CD14-positive monocyte (primary cell): ENCODE measurements at regions not wholly inside any gene's neighbourhood (a gene's known extent, or its start where the extent isn't known, plus 50 kb on each side); places are given as distances from the start of the nearest gene placed in this dataset.

Experiments
- DNase-seq, 3 donors: peaks; one replicate each; pipeline ENCODE4 v3.0.0-alpha.2; 2011 to 2022
- H2AFZ ChIP-seq: 2 replicates; pipeline ENCODE4 v1.6.0; 2012; ENCODE audit warnings: mild to moderate bottlenecking, low read depth, low read length, inconsistent platforms; ENCODE audit not compliant: insufficient read depth, poor library complexity, severe bottlenecking
- H3K27ac ChIP-seq, 2 donors: 1 replicate in 1 of 2; 2 replicates in 1 of 2; pipeline ENCODE4 v1.5.1; 2012 to 2013; ENCODE audit warnings: low read length in 2 of 2, control low read depth in 1 of 2, inconsistent platforms in 1 of 2, low read depth in 1 of 2, mild to moderate bottlenecking in 1 of 2
- H3K27me3 ChIP-seq, 2 donors: one replicate each; pipeline versions ENCODE4 v1.6.0 to v1.6.1; 2011 to 2013; ENCODE audit warnings: low read length in 2 of 2; ENCODE audit not compliant: control insufficient read depth in 2 of 2, insufficient read depth in 2 of 2
- H3K36me3 ChIP-seq, 2 donors: replicated peaks in 1 of 2; 1 replicate in 1 of 2; 2 replicates in 1 of 2; pipeline versions ENCODE4 v1.5.1 to v1.6.1; 2012 to 2013; ENCODE audit warnings: low read length in 2 of 2, control low read depth in 1 of 2, inconsistent platforms in 1 of 2, mild to moderate bottlenecking in 1 of 2; ENCODE audit not compliant: insufficient read depth in 2 of 2, control insufficient read depth in 1 of 2
- H3K4me1 ChIP-seq, 2 donors: 1 replicate in 1 of 2; 2 replicates in 1 of 2; pipeline versions ENCODE4 v1.5.1 to v1.6.1; 2012 to 2013; ENCODE audit warnings: low read length in 2 of 2, control low read depth in 1 of 2, inconsistent platforms in 1 of 2, mild to moderate bottlenecking in 1 of 2, moderate library complexity in 1 of 2; ENCODE audit not compliant: insufficient read depth in 2 of 2, control insufficient read depth in 1 of 2
- H3K4me2 ChIP-seq: replicated peaks from 2 replicates; pipeline ENCODE3; 2012; ENCODE audit warnings: low read length, moderate library complexity, mild to moderate bottlenecking; ENCODE audit not compliant: poor library complexity, severe bottlenecking; ENCODE audit errors: extremely low read depth
- H3K4me3 ChIP-seq, 3 experiments: fragments of 200-600 bp in 1 of 3; sonication (generic) in 1 of 3; replicated peaks in 1 of 3; 1 replicate in 2 of 3; 2 replicates in 1 of 3; pipeline ENCODE4 v1.5.1; 2011 to 2013; ENCODE audit warnings: low read length in 3 of 3, mild to moderate bottlenecking in 3 of 3, control low read depth in 2 of 3, low read depth in 2 of 3, inconsistent platforms in 1 of 3, moderate library complexity in 1 of 3
- H3K79me2 ChIP-seq: 2 replicates; pipeline ENCODE4 v1.6.0; 2012; ENCODE audit warnings: mild to moderate bottlenecking, control low read depth, inconsistent platforms, low read length, moderate library complexity; ENCODE audit not compliant: insufficient read depth
- H3K9ac ChIP-seq: 2 replicates; pipeline ENCODE4 v1.6.0; 2017; ENCODE audit warnings: low read length, mild to moderate bottlenecking; ENCODE audit not compliant: insufficient read depth, poor library complexity, severe bottlenecking
- H3K9me3 ChIP-seq, 2 donors: replicated peaks in 1 of 2; 1 replicate in 1 of 2; 2 replicates in 1 of 2; pipeline versions ENCODE4 v1.5.1 to v1.6.1; 2012 to 2013; ENCODE audit warnings: low read length in 2 of 2, control low read depth in 1 of 2; ENCODE audit not compliant: control insufficient read depth in 1 of 2, insufficient read depth in 1 of 2
- H4K20me1 ChIP-seq: 2 replicates; pipeline ENCODE4 v1.6.0; 2012; ENCODE audit warnings: mild to moderate bottlenecking, low read length, control low read depth, moderate library complexity; ENCODE audit not compliant: insufficient read depth
- H3K27ac Mint-ChIP-seq, 7 donors: one replicate each; pipeline ENCODE4 v1.8.0; 2020; ENCODE audit warnings: mild to moderate bottlenecking in 7 of 7, mixed read lengths in 7 of 7, moderate library complexity in 6 of 7, inconsistent platforms in 2 of 7
- H3K27me3 Mint-ChIP-seq, 3 donors: one replicate each; pipeline ENCODE4 v1.8.0; 2021 to 2022; ENCODE audit warnings: low read depth in 3 of 3, mild to moderate bottlenecking in 3 of 3, mixed read lengths in 3 of 3, moderate library complexity in 3 of 3, inconsistent platforms in 1 of 3
- H3K36me3 Mint-ChIP-seq, 2 donors: one replicate each; pipeline ENCODE4 v1.8.0; 2020; ENCODE audit warnings: mixed read lengths in 2 of 2, inconsistent platforms in 1 of 2, mild to moderate bottlenecking in 1 of 2
- H3K4me1 Mint-ChIP-seq: one replicate; pipeline ENCODE4 v1.8.0; 2020; ENCODE audit warnings: mild to moderate bottlenecking, mixed read lengths
- H3K4me3 Mint-ChIP-seq, 2 donors: one replicate each; pipeline ENCODE4 v1.8.0; 2020; ENCODE audit warnings: mild to moderate bottlenecking in 2 of 2, mixed read lengths in 2 of 2, moderate library complexity in 1 of 2
- H3K9me3 Mint-ChIP-seq, 7 donors: one replicate each; pipeline ENCODE4 v1.8.0; 2020 to 2022; ENCODE audit warnings: mixed read lengths in 7 of 7, mild to moderate bottlenecking in 6 of 7, moderate library complexity in 6 of 7, inconsistent platforms in 2 of 7
- CTCF ChIP-seq: fragments of 200-600 bp; IDR thresholded peaks from one replicate; pipeline ENCODE4 v1.8.0; 2022; ENCODE audit warnings: antibody characterized with exemption, mild to moderate bottlenecking
- WGBS: methylation state at CpG from one replicate; pipeline ENCODE4 v1.1.5; 2013; ENCODE audit warnings: missing lambda C conversion rate; ENCODE audit not compliant: insufficient coverage; 5-methylcytosine and 5-hydroxymethylcytosine counted together
- intact Hi-C, 2 donors: fragments of 100-400 bp; cut with micrococcal nuclease; formaldehyde crosslinking; loops; one replicate each; pipeline versions ENCODE4 v1.15.0 to v1.15.1; 2023

DNA sequence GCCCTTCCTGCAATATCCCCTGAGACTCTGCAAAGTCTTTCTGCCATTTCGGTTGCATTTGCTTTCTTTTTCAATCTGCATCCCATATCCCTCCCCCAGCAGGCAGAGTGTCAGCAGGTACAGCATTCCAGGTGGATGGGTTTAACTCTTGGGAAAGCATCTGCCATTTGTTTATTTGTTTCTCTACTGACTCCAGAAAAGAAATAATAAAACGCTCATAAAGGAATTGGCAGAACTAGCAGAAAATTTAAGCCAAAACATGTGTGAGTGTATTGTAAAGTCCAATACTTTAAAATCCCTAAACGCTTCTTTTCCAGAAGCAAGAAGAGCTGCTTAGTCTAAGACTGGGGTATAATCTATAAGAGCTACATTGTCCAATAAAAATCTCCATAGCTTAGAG lies 393.8 kb downstream of the TNS3 start:
- Histone ChIP-seq H3K4me1 (peaks cover 4 to 14% of the 10 kb centered on the region in 2 donors), H3K27ac (no peak overlapping the region), H3K4me3 (no peak overlapping the region), H3K9me3 (no peaks in the 10 kb centered on the region), H3K36me3 (no peaks in the 10 kb centered on the region), H3K27me3 (no peaks in the 10 kb centered on the region), H4K20me1 (no peaks in the 10 kb centered on the region), H3K79me2 (no peaks in the 10 kb centered on the region), H3K4me2 (no peak overlapping the region), H3K9ac (no peak overlapping the region), H2AFZ (no peak overlapping the region)
- Mint-ChIP-seq H3K36me3 (no peaks in the 10 kb centered on the region), H3K9me3 (peaks cover 0 to 2% (median 0%) of the 10 kb centered on the region in 7 donors), H3K4me3 (no peak overlapping the region), H3K4me1 (peaks cover 17% of the 10 kb centered on the region), H3K27ac (no peak overlapping the region), H3K27me3 (peaks cover 9 to 13% (median 13%) of the 10 kb centered on the region in 3 donors)
- intact Hi-C loops = no loop called here
- no CpG with 5 or more reads among the region's 3 CpGs for WGBS
- no peak for TF ChIP-seq CTCF
- DNase-seq = no peak

- Histone ChIP-seq H3K4me1 (peaks cover 4 to 10% of the 10 kb centered on the region in 2 donors), H3K9ac (no peak overlapping the region), H3K9me3 (no peaks in the 10 kb centered on the region), H3K27ac (no peak overlapping the region), H4K20me1 (no peaks in the 10 kb centered on the region), H3K4me2 (no peak overlapping the region), H3K79me2 (no peaks in the 10 kb centered on the region), H3K4me3 (no peak overlapping the region), H3K36me3 (no peaks in the 10 kb centered on the region), H2AFZ (no peak overlapping the region), H3K27me3 (no peaks in the 10 kb centered on the region)
- no peak overlapping the region for H3K27ac Mint-ChIP-seq
- WGBS = 5% methylated on average over 5 of the region's 5 CpGs
- intact Hi-C loops = no loop called here
- H3K36me3 Mint-ChIP-seq = no peaks in the 10 kb centered on the region
- peak; percentile 23 to 67 (median 54) for DNase-seq
- no peak overlapping the region for H3K4me3 Mint-ChIP-seq
- no peaks in the 10 kb centered on the region for H3K9me3 Mint-ChIP-seq
- H3K4me1 Mint-ChIP-seq = peaks cover 12% of the 10 kb centered on the region
- H3K27me3 Mint-ChIP-seq = peaks cover 8 to 13% (median 12%) of the 10 kb centered on the region in 3 donors
- TF ChIP-seq CTCF = no peak
Measured at GRCh38 chr7:47186316-47186715, 395.6 kb downstream of the TNS3 start.
